ENCODE measurements at regions not wholly inside any gene's neighbourhood (a gene's known extent, or its start where the extent isn't known, plus 50 kb on each side); places are given as distances from the start of the nearest gene placed in this dataset.

DNA sequence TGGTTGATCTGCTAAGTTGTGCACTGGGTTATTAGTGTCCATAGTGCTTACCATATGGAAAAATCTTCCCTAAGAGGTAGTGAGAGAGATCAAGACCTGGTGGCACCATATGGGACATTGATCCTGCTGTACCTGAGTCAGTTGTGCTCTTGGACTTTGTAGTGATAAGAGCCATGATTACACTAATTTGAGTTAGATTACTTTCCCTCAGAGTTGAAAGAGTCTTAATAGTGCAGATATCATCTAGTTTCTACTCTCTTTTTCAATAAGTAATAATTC, 114.2 kb downstream of the KCNE4 start:
- Mint-ChIP-seq H3K4me3 (ENCODE audit: low read depth, unreplicated experiment) (no peak overlapping the region), H3K4me1 (ENCODE audit: low read depth, unreplicated experiment) (no peaks in the 10 kb centered on the region), H3K9me3 (ENCODE audit: low read depth, unreplicated experiment) (no peaks in the 10 kb centered on the region), H3K36me3 (ENCODE audit: insufficient read depth, unreplicated experiment) (no peaks in the 10 kb centered on the region), H3K27me3 (ENCODE audit: unreplicated experiment) (no peaks in the 10 kb centered on the region), H3K27ac (ENCODE audit: unreplicated experiment) (no peak overlapping the region)
- no peak for DNase-seq
- TF ChIP-seq, protein P1, sequence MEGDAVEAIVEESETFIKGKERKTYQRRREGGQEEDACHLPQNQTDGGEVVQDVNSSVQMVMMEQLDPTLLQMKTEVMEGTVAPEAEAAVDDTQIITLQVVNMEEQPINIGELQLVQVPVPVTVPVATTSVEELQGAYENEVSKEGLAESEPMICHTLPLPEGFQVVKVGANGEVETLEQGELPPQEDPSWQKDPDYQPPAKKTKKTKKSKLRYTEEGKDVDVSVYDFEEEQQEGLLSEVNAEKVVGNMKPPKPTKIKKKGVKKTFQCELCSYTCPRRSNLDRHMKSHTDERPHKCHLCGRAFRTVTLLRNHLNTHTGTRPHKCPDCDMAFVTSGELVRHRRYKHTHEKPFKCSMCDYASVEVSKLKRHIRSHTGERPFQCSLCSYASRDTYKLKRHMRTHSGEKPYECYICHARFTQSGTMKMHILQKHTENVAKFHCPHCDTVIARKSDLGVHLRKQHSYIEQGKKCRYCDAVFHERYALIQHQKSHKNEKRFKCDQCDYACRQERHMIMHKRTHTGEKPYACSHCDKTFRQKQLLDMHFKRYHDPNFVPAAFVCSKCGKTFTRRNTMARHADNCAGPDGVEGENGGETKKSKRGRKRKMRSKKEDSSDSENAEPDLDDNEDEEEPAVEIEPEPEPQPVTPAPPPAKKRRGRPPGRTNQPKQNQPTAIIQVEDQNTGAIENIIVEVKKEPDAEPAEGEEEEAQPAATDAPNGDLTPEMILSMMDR (IDR thresholded peaks at IDR 0.05; ENCODE audit: unreplicated experiment), result no peak
- BruUV-seq (replicated peaks), result no TSS peak
- intact Hi-C loops (cut with micrococcal nuclease; ENCODE audit: unreplicated experiment), result no loop called here
- CTCF ChIA-PET, result no interaction called here

DNA sequence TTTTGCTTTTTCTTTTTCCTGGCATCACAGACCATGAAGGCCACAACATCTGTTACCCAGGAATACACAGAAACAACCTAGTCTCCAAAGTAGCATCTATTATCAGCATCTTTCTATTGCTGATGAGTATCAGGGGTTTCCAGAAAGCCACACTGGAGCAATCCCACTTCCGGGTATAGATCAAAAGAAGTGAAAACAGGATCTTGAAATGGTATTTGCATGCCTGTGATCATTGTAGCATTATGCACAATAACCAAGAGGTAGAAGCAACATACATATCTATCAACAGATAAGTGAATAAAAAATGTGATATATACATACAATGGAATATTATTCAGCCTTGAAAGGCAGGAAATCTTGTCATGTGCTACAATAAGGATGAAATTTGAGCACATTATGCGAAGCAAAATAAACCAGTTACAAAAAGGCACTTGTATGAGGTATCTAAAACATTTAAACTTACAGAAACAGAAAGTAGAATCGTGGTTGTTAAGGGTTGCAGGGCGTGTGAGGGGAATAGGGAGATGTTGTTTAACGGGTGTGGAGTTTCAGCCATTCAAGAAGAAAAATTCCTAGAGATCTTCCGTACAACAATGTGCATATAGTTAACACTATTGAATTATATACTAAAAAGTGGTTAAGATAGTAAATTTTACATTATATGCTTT, 115.1 kb downstream of the KCNE4 start:
- Mint-ChIP-seq H3K9me3 (ENCODE audit: low read depth, unreplicated experiment) (no peaks in the 10 kb centered on the region), H3K4me1 (ENCODE audit: low read depth, unreplicated experiment) (no peaks in the 10 kb centered on the region), H3K27me3 (ENCODE audit: unreplicated experiment) (no peaks in the 10 kb centered on the region), H3K27ac (ENCODE audit: unreplicated experiment) (no peak overlapping the region), H3K36me3 (ENCODE audit: insufficient read depth, unreplicated experiment) (no peaks in the 10 kb centered on the region), H3K4me3 (ENCODE audit: low read depth, unreplicated experiment) (no peak overlapping the region)
- TF ChIP-seq, protein P1 (IDR thresholded peaks at IDR 0.05; ENCODE audit: unreplicated experiment), result no peak
- DNase-seq, result no peak
- BruUV-seq (replicated peaks), result no TSS peak
- intact Hi-C loops (cut with micrococcal nuclease; ENCODE audit: unreplicated experiment), result no loop called here
- CTCF ChIA-PET, result no interaction called here

DNA sequence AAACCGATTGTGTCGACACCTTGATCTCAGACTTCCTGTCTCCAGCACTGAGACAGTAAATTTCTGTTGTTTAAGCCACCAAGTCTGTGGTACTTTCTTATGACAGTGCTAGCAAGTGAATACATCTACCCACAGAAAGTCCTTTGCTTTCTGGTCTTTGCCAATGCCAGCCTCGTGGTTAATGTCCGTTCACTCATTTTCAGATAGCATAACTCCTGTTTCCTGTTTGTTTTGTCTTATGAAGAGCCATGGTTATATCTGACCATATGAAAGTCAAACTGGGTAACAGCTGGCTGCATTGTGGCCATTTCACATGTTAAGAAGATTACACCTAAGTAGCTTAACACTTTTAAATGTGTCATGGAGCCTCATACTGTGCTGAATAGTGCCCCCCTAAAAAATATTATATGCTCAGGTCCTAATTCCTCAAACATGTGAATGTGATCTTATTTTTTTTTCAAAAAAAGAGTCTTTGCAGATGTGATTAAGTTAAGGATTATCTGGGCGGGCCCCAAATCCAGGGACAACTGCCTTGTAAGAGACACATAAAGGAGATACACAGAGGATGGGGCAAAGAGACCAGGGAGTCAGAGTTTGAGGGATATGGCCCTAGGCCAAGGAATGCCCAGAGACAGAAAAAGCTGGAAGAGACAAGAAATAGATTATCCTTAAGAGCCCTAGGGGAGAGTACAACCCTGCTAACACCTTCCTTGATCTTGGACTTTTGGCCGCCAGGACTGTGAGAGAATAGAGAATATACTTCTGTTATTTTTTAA, 118.0 kb downstream of the KCNE4 start:
- H3K4me3 Mint-ChIP-seq (ENCODE audit: low read depth, unreplicated experiment), result no peak overlapping the region
- TF ChIP-seq, protein P1 (IDR thresholded peaks at IDR 0.05; ENCODE audit: unreplicated experiment), result no peak
- no peaks in the 10 kb centered on the region for H3K4me1 Mint-ChIP-seq (ENCODE audit: low read depth, unreplicated experiment)
- no peaks in the 10 kb centered on the region for H3K27me3 Mint-ChIP-seq (ENCODE audit: unreplicated experiment)
- no peak for DNase-seq
- no peaks in the 10 kb centered on the region for H3K9me3 Mint-ChIP-seq (ENCODE audit: low read depth, unreplicated experiment)
- CTCF ChIA-PET, result interaction anchor here (0.5 kb wide), 1 partner anchor 142 kb away, joined by 3 read pairs; no protein-coding TSS in a partner anchor
- BruUV-seq (replicated peaks), result no TSS peak
- no peaks in the 10 kb centered on the region for H3K36me3 Mint-ChIP-seq (ENCODE audit: insufficient read depth, unreplicated experiment)
- intact Hi-C loops (cut with micrococcal nuclease; ENCODE audit: unreplicated experiment), result no loop called here
- H3K27ac Mint-ChIP-seq (ENCODE audit: unreplicated experiment), result no peak overlapping the region

DNA sequence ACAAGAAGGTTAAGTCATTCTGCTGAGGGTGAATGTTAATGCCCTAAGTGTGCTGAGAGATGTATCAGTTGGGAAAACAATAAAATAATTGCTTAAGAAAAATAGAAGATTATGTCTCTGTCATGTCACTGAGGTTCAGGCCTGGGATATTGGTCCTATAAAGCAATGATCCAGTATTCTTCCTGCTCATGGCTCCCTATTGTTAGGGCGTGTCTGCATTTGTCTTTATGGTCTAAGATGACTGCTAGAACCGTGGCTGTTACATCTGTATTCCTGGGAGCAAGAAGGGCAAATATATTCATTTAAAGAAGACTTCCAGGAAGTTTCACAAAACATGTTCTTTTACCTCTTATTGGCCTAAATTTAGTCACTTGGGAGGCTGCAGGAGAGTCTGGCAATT, 125.0 kb downstream of the KCNE4 start:
- Mint-ChIP-seq H3K27me3 (ENCODE audit: unreplicated experiment) (no peaks in the 10 kb centered on the region), H3K9me3 (ENCODE audit: low read depth, unreplicated experiment) (no peaks in the 10 kb centered on the region), H3K27ac (ENCODE audit: unreplicated experiment) (no peak overlapping the region), H3K4me3 (ENCODE audit: low read depth, unreplicated experiment) (no peak overlapping the region), H3K36me3 (ENCODE audit: insufficient read depth, unreplicated experiment) (no peaks in the 10 kb centered on the region), H3K4me1 (ENCODE audit: low read depth, unreplicated experiment) (no peaks in the 10 kb centered on the region)
- no peak for DNase-seq
- intact Hi-C loops (cut with micrococcal nuclease; ENCODE audit: unreplicated experiment), result no loop called here
- CTCF ChIA-PET, result no interaction called here
- no TSS peak for BruUV-seq (replicated peaks)
- TF ChIP-seq, protein P1 (IDR thresholded peaks at IDR 0.05; ENCODE audit: unreplicated experiment), result no peak
